LHCN-M2 (cell line): ENCODE measurements at regions not wholly inside any gene's neighbourhood (a gene's known extent, or its start where the extent isn't known, plus 50 kb on each side); places are given as distances from the start of the nearest gene placed in this dataset.

Source experiments
- DNase-seq: peaks from one replicate; pipeline ENCODE4 v3.0.0-alpha.2; 2012; ENCODE audit warnings: low read depth

DNA sequence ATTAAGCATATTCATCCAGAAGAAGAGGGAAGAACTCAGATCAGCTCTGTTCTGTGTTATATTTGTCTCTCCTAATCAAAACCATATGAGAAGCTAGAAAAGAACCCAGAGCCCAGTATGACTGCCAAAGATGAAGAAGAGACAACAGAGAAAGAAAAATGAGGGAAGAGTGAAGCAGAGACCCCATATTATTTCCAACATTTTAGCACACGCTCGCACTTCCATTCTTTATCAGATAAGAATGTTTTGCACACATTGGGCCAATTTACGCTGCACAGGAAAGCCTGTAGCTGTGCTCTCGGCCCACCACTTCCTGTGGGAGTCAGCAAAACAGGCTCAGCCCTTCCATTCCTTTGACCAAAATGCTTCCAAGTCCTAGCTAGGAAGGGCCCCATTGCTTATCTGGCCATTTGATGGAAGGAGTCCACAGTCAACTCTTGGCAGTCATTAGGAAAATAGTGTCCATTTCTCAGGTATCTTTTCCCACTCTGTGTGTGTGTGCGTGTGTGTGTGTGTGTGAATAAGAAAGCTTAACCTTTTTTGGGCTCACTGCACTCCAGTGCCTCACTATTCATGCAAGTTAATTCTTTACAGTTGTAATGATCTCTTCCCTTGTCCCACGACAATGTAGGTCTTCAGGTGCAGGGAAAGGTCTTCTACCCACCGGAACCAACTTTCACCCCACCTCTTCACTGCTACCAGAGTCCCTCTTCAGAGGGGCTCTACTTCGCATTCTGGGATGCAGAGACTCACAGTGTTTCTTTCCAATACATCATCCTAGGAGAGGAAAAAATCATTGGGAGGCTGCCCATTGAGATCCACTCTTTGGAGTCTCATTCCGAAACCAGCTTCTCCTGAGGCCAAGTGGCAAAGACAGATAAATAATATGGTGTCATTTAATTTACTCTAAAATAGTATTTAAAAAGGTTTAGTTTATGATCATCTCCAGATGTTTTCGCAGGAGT lies 237.5 kb downstream of the COG6 start:
- no peak for DNase-seq

DNA sequence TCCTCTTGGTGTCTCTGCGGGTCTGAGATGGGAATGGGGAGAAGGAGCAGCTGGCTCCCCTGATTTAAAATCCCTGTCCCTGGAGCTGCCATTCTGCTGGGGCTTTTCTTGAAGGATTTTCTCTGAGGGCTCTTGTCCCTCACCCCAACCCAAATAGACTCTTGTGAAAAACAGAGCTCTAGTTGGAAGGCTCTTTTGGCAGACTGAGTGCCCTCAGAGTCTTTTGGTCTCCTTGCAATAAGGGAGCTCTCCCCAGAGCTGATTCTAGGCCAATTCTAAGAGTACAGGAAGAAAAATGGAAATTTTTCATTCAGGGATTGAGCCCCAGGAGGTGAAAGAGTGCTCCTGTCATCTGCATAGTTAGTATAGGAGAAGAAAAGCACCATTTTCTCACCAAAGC lies 238.3 kb downstream of the COG6 start:
- DNase-seq: no peak

DNA sequence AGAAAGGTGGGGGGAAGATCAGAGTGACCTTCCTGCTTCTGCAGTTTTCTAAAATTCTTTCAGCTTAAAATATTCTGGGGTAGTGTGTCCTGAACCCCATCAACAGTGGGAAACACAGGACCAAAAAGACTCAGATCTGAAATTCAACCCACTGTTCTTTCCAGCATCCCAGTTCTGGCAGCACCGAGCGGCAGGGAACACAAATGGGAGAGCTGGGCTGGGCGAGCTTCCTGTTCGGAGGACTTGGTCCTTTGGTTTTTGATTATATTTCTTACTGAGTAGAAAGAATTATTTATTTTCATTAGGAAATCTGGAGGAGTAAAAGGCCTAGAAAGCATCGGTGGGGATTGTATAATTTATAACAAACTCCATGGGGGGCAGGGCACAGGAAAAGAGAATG lies 239.1 kb downstream of the COG6 start:
- no peak for DNase-seq

DNA sequence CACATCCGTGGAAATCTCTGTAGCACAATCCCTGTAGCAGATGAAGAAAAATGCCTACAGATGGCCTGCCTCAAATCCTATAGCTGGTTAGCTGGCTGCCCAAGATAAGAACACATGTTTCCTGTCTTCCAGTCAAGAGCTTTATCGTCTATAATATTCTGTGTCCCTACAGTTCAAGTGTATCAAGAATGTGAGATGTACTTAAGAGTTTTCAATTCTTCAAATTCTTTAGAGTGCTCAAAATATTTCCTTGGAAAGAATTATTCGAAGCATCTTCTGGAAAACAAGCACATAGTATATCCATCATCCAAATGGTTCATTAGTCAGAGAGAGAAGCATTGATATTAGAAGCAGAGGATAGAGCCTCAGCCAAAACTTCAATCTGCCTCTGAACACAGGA lies 239.8 kb downstream of the COG6 start:
- DNase-seq: no peak

DNA sequence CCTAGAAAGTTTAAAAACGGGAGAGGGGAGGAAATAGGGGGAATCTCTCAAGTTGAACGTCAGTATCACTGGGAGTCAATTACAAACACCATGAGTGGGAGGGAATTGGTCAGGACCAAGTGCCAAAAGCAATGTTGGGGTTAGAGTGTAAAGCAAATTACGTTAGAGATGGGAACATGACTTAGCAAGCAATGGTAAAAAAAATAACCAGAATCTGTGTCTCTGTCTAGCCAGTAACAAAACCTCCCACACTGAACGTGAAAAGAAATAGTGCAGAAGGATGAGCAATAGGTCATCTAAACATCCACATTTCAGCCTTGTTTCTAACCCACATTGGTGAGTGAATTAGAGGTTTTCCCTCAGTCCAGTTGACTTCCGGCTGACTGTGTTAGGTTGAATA lies 242.2 kb downstream of the COG6 start:
- no peak for DNase-seq

DNA sequence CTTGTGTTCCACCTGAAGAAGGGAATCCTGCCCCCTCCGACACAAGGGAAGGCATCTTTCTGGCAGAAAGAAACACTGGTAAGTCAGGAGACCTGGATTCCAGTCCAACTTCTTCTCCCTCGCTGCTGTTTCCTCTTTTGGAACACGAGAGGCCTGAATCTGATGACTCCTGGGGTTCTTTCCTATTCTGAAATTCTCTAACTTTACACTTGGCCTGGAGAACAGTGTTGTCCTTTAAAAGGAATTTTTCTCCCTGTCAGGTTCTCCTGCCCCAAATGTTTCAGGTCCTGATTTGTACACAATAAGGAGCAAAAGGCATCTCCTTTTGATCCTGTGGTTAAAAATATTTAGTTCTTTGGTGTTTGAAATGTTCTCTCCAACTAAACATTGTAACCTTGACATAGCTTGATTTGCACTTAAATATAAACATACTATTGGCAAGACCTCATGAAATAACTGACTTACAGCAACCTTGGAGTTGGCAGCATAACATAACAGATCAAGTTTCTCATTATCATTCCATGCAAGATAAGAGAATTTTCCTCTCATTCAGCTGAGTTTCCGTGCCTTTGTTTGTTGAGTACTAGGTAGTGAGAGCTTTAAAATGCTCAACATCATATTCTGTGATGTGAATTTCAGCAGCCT lies 244.8 kb downstream of the COG6 start:
- no peak for DNase-seq

DNA sequence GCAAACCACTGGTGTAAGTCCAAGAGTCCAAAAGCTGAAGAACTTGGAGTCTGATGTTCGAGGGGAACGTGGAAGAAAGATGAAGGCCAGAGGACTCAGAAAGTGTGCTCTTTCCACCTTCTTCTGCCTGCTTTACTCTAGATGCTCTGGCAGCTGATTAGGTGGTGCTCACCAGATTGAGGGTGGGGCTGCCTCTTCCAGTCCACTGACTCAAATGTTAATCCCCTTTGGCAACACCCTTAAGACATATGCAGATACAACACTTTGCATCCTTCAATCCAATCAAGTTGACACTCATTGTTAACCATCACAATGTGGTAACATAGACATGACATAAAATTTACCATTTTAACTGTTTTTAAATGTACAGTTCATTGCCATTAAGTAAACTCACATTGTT lies 249.5 kb downstream of the COG6 start:
- DNase-seq: no peak

DNA sequence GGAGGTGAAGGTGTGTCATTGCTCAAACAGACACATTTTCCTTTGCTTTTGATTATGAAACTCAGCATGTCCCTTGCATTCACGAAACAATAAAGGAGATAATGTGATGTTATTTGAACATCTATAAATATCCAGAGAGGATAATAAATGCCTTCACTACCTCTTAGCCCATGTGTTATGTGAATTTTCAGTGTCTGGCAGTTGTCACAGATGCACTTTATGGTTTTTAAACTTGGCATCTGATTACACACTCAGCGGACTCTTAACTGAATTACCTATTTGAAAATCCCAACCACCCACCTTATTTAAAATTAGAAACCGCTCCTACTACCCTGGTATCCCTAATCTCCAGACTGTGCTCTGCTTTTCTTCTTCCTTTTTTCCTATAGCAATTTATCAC lies 254.2 kb downstream of the COG6 start:
- no peak for DNase-seq

DNA sequence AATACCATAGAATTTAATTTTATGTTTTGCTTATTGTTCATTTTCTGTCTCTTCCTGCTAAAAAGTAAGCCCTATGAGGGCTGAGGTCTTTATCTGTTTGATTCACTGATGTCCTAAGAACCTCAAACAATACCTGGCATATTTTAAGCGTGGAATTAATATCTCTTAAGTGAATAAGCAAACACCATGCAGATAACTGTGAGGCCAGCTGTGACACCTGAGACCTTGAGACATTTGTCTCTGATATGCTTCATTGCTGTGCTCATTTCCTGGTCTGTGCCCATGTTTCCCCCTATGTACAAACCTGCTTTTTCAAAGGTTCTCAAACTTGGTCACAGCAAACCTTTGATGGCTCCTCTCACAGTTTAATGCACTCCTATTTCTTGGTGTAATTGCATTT lies 254.6 kb downstream of the COG6 start:
- DNase-seq: no peak

DNA sequence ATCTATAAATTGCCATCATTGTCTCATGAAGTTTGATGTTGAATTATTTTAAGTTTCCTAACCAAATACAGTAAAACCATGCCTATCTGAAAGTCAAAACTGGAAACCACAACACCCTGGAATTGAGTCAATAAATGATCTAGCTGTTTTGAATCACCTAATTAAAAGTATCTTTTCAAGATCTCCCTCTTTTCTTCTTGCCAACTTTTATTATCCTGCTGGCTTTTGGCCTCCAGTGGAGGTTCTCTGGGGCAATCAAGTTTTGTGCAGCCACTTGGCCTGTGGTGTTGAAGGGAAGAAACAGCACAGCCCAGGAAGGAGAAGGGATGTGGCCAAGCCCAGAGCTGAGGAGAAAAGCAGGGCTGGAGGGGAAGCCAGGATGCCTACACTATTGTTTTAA lies 255.4 kb downstream of the COG6 start:
- DNase-seq: no peak

DNA sequence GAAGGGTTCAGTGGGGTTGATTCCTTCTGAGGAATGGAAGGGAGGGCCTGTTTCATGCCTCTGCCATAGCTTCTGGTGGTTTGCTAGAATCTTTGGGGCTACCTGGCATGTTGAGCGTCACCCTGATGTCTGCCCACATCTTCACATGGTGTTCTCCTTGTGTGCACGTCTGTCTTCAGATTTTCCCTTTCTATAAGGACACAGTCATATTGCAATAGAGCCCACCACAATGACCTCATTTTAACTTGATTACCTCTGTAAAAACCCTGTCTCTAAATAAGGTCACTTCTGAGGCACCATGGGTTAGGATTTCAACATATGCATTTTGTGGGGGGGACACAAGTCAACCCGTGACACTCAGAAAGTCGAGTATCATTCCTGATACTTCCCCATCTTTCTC lies 257.9 kb downstream of the COG6 start:
- DNase-seq: no peak

DNA sequence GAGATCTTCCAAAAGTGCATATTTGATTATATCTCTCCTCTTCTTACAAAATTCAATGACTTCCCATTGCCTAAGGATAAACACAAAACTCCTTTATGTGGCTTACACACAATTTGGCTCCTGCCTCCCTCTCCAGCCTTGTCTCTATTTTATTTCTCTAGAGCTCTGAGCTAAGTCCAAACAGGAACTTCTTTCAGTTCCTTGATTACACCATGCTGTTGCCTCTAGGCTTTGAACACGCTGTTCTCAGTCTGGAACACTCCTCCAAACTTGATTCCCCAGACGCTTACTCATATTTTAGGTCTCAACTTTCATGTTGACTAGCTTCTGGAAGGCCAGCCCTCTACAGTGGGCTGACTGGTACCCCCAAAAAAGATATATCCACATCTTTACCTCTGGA lies 258.5 kb downstream of the COG6 start:
- peak; percentile 57 for DNase-seq

DNA sequence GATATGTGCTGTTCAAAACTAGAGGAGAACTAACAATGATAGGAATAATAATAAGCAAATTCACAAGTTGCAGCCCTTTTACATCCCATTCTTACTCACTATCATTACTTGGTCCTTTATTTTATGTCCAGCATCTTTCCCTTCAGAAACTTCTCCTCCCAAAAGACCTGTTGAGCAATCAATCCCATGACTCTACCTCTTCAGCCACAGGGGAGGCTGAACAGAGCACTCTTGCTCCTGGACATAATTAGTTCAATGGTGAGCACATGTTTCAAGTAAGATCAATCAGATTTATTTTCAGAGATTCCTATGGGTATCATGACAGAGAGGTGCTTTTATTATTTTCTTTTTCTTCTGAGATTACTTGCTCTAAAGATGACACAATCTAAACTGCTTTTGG lies 260.0 kb downstream of the COG6 start:
- DNase-seq: no peak

DNA sequence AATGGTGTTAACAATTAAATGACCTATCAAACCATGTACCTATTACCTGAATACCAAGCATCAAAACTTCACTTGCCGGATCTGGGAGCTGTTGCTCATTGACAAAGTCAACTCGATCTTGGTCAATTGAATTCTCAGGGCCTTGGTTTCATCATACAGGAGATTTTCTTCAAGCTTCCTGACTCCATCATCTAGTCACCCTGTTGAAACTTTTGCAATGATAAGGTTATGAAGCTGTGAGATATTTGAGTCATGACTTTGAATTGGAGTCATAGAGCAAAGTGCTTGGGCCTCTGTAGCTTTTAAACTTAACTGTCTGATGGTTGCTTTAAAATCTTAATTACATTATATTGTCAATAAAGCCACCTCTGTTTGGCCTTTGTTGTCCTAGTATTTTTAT lies 260.9 kb downstream of the COG6 start:
- no peak for DNase-seq

DNA sequence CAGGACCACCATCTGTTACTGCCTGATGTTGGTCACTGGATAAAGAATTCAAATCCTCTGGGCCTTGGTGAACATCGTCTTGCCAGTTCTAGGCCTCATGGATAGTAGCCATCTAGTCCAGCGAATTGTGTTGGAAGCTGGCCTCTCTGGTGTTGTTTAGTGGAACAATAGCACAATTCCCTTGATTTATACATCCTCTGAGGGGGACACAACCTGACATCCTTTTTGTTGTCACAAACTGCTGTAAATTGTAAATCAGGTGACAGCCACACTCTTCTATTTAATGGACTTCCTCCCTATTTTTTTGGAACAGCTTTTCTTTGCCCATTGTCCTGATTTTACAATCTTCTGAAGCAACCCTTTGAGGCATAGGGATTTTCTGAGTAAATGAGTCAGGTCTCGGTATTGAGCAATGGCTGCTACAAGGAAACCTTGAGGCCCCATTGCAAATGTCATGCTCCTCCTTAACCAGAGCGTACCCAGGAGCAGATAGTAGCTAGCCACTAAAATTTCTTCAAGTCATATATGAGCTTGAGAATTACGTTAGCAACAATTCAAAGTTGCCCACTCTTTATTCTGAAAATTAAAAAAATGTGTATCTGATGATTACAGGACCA lies 263.3 kb downstream of the COG6 start:
- no peak for DNase-seq

DNA sequence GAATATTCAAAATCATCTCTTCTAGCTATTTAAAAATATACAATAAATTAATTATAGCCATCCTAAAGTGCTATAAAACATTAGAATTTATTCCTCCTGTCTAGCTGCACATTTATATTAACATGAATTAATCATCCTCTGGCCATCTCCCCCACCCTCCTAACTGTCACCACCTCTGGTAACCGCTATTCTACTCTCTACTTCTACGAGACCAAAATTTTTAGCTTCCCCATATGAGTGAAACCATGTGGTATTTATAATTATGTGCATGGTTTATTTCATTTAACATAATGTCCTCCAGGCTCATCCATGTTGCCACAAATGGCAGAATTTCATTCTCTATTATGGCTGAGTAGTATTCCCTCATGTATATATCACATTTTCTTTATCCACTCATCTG lies 265.2 kb downstream of the COG6 start:
- no peak for DNase-seq

DNA sequence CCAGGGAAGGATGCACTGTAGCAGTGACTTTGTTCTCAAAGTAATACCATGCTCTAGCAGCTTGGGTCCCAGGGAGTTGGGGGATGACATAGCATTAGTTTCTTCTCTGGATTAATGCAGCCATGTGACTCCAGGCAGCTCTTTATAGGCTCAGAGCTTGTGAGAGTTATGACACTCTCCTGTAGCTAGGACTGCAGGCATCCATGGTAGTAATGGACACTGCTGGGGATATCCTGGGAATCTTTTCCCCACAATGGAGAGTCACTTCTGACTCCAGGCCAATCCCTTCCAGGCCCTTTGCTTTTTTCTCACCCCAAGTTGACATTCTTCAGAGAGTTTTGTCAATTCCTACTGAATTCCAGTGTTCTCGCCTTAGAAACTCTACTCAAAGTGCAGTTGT lies 270.9 kb downstream of the COG6 start:
- DNase-seq: no peak

DNA sequence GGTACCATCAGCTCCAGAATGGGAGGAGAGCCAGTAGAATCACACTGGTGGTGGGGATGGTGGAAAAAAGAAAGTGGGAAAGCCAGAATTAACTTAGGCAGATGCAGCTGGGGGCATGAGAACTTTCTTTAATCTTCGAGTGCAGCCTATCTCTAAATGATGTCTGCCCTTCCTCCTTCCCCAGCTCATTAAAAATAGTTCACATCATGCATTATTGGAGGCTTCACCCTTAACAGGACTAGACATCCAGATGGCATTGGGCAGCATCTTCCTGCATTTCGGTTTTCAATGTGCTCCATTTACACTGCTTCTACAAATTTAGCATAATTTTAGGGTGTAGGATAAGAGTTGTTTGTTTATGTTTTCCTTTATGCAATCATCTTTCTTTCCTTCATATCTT lies 272.8 kb downstream of the COG6 start:
- no peak for DNase-seq

DNA sequence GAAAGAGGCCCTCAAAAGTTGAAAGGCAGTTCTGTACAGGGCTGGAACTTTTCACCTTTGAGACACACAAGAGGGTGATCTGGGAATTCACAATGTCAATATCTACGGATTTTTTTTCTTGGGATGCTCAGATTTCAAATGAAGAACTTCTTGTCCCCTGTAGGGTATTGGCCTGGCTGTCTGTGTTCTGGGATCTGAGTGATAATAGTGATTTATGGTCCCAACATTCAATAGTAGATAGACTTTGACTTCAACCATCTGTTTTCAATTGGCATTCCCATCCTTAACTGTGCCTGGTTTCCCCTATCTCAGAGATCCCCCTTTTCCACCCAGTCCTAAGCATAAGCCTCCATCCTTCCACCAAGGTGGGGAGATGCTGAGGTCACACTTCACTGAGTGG lies 274.1 kb downstream of the COG6 start:
- no peak for DNase-seq

DNA sequence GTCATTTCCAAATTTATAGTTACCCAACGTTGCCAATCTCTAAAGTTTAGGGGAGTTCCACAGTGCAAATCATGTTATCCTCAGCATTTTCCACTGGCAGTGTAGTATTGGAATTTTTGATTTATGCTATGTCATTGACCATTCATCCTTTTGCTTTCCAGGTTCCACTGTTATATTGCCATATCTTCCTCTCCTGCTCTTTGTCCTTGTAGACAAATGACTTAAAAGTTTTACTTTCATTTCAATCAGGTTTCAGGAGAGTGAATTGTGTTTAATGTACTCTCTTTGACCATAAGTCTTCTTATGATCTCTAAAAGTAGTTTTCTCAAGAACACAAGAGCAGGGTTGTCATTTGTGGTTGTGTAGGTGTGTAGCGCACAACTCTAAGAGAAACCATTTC lies 274.6 kb downstream of the COG6 start:
- no peak for DNase-seq

DNA sequence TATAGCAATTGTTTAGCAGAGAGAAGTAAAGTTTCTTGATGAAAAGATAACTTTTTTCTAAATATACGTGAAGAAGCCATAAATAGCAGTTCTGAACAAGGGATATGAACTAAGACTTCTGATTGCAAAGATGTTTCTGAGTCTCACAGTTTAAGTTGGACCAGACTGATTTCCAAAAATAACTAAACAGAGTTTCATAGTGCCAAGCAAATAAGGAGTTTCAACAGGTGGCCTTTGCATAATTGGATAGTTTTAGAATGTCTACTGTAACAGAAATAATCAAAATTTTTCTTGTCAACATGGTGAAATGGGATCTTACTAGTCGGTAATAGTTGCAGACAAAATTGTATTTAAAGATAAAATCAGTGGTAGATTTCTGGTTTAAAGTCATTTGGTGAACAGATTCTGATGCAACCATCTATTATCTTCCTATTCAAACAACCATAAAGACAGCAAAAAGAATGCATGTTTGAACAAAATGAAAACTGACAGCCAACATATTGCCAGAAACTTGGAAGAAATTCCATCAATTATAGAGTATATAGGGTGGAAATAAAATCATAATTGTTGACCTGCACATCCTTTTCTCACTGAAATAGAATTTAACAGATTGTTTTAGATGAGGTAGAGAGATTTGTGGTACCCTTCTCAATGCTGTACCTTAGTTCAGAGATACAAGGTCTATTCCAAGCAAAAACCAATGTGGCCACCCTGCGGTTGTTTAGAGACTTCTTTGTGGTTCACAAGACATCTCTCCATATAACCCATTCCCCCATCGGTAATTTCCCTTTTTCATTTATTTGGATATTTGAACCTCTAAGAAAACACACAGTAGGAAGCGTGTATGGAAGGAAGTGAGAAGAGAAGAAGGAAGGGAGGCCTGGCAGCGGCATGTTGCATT lies 275.3 kb downstream of the COG6 start:
- DNase-seq: no peak

DNA sequence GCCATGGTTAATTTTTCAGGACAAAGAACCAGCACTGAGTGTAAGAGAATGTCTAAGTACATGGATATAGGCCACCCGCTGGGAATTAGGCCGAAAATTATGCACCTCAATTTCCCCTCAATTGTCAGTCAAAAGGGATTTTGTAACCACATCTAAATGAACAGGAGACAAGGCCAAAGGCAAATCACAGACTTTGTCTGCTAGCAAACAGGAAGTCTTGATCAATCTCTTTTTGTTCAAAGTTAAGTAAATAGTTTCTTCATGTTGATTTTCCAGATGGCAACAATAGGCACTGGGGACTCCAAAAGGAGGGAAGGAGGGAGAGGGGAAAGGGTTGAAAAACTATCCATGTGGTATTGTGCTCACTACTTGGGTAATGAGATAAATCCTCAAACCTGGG lies 276.0 kb downstream of the COG6 start:
- DNase-seq: no peak
